CD4-positive, alpha-beta T cell (primary cell): ENCODE measurements at regions not wholly inside any gene's neighbourhood (a gene's known extent, or its start where the extent isn't known, plus 50 kb on each side); places are given as distances from the start of the nearest gene placed in this dataset.
"Not testable (repeated sequence)": the region's sequence is repeated elsewhere in the genome, so short reads cannot be mapped to it uniquely, and the experiment has no call there.

ENCODE experiments used
- ATAC-seq: fragments of 200-7000 bp; cut with Tn5 transposase; one replicate; pipeline ENCODE4 v1.10.0; 2022; ENCODE audit warnings: mild to moderate bottlenecking; ENCODE audit not compliant: poor library complexity
- CTCF ChIA-PET: fragments of 350-600 bp; sonication (Branson Sonifier 250); formaldehyde crosslinking; loops from one replicate; lab custom pipeline; 2021; ENCODE audit warnings: antibody characterized with exemption, inconsistent platforms; lab: Charles Lee
- POLR2A ChIA-PET: fragments of 350-600 bp; sonication (Branson Sonifier 250); formaldehyde crosslinking; loops from one replicate; lab custom pipeline; 2021; ENCODE audit warnings: antibody characterized with exemption, inconsistent platforms; lab: Charles Lee
- DNase-seq, 14 experiments: peaks; one replicate each; pipeline ENCODE4 v3.0.0-alpha.2; 2013 to 2020; ENCODE audit warnings: mixed read lengths in 2 of 14
- H3K27ac ChIP-seq, 2 donors: one replicate each; pipeline versions ENCODE4 v1.5.1 to v1.7.0; 2013; ENCODE audit warnings: low read length in 2 of 2, low read depth in 1 of 2, mild to moderate bottlenecking in 1 of 2
- H3K27me3 ChIP-seq, 2 experiments: 1 replicate in 1 of 2; 2 replicates in 1 of 2; pipeline versions ENCODE4 v1.6.1 to v1.7.0; 2013; ENCODE audit warnings: low read length in 2 of 2, control low read depth in 1 of 2, mild to moderate bottlenecking in 1 of 2, moderate library complexity in 1 of 2; ENCODE audit not compliant: insufficient read depth in 2 of 2, control insufficient read depth in 1 of 2
- H3K36me3 ChIP-seq: one replicate; pipeline ENCODE4 v1.6.1; 2013; ENCODE audit warnings: low read length, control low read depth; ENCODE audit not compliant: insufficient read depth
- H3K4me1 ChIP-seq: one replicate; pipeline ENCODE4 v1.6.1; 2013; ENCODE audit warnings: low read length, control low read depth; ENCODE audit not compliant: insufficient read depth
- H3K4me3 ChIP-seq: one replicate; pipeline ENCODE4 v1.5.1; 2013; ENCODE audit warnings: mild to moderate bottlenecking, low read length, moderate library complexity
- H3K9me3 ChIP-seq, 2 experiments: 1 replicate in 1 of 2; 2 replicates in 1 of 2; pipeline versions ENCODE4 v1.6.1 to v1.7.0; 2013; ENCODE audit warnings: low read length in 2 of 2, mild to moderate bottlenecking in 2 of 2, control low read depth in 1 of 2, moderate library complexity in 1 of 2; ENCODE audit not compliant: control insufficient read depth in 1 of 2, insufficient read depth in 1 of 2
- H3K27ac Mint-ChIP-seq: one replicate; pipeline ENCODE4 v1.8.0; 2020; ENCODE audit warnings: mixed read lengths
- H3K27me3 Mint-ChIP-seq: one replicate; pipeline ENCODE4 v1.8.0; 2021; ENCODE audit warnings: mixed read lengths
- H3K36me3 Mint-ChIP-seq: one replicate; pipeline ENCODE4 v1.8.0; 2021; ENCODE audit warnings: low read depth, mixed read lengths
- H3K4me1 Mint-ChIP-seq: one replicate; pipeline ENCODE4 v1.8.0; 2021; ENCODE audit warnings: low read depth, mixed read lengths
- H3K4me3 Mint-ChIP-seq: one replicate; pipeline ENCODE4 v1.8.0; 2020; ENCODE audit warnings: mild to moderate bottlenecking, mixed read lengths
- H3K9me3 Mint-ChIP-seq: one replicate; pipeline ENCODE4 v1.8.0; 2020; ENCODE audit warnings: mixed read lengths
- CTCF ChIP-seq: fragments of 200-600 bp; IDR thresholded peaks from one replicate; pipeline ENCODE4 v1.8.0; 2022; ENCODE audit warnings: antibody characterized with exemption, mild to moderate bottlenecking
- intact Hi-C, 2 experiments: fragments of 100-400 bp; cut with DNase I in 1 of 2; cut with micrococcal nuclease in 1 of 2; formaldehyde crosslinking; loops; one replicate each; pipeline versions ENCODE4 v1.15.1 to v1.9.0; 2023 to 2025; cut with DNase I, micrococcal nuclease

- H3K4me1 ChIP-seq = no peaks in the 10 kb centered on the region
- ATAC-seq = no peak
- Mint-ChIP-seq H3K4me3 (no peak overlapping the region), H3K27ac (no peak overlapping the region), H3K27me3 (no peaks in the 10 kb centered on the region), H3K9me3 (no peaks in the 10 kb centered on the region), H3K36me3 (no peaks in the 10 kb centered on the region), H3K4me1 (no peaks in the 10 kb centered on the region)
- no peak overlapping the region for H3K27ac ChIP-seq
- DNase-seq = no peak
- H3K9me3 ChIP-seq = no peaks in the 10 kb centered on the region
- POLR2A ChIA-PET = no interaction called here
- intact Hi-C loops = no loop called here
- no peak for TF ChIP-seq CTCF
- H3K4me3 ChIP-seq = no peak overlapping the region
- CTCF ChIA-PET = no interaction called here
- H3K36me3 ChIP-seq = no peaks in the 10 kb centered on the region
- H3K27me3 ChIP-seq = no peaks in the 10 kb centered on the region
These were observed 493.7 kb downstream of the MAGEE1 start for GRCh38 chrX:76921176-76921575.

- CTCF ChIA-PET = no interaction called here
- H3K27ac ChIP-seq = no peak overlapping the region
- DNase-seq (no peak), ATAC-seq (no peak)
- no peaks in the 10 kb centered on the region for H3K9me3 ChIP-seq
- no peak overlapping the region for H3K4me3 Mint-ChIP-seq
- H3K36me3 ChIP-seq = no peaks in the 10 kb centered on the region
- H3K4me3 ChIP-seq = no peak overlapping the region
- H3K36me3 Mint-ChIP-seq = no peaks in the 10 kb centered on the region
- intact Hi-C loops = no loop called here
- no peaks in the 10 kb centered on the region for H3K27me3 Mint-ChIP-seq
- no peaks in the 10 kb centered on the region for H3K9me3 Mint-ChIP-seq
- no peaks in the 10 kb centered on the region for H3K4me1 Mint-ChIP-seq
- no peak overlapping the region for H3K27ac Mint-ChIP-seq
- no peaks in the 10 kb centered on the region for H3K4me1 ChIP-seq
- no peak for TF ChIP-seq CTCF
- no peaks in the 10 kb centered on the region for H3K27me3 ChIP-seq
- POLR2A ChIA-PET = no interaction called here
These were observed 494.6 kb downstream of the MAGEE1 start for GRCh38 chrX:76922100-76922499.

GRCh38 chrX:76924616-76925015 lies 497.1 kb downstream of the MAGEE1 start:
- H3K4me1 Mint-ChIP-seq, H3K4me3 ChIP-seq, H3K27ac Mint-ChIP-seq, DNase-seq, H3K36me3 ChIP-seq, H3K36me3 Mint-ChIP-seq, intact Hi-C loops, H3K27me3 ChIP-seq, H3K9me3 ChIP-seq, CTCF ChIA-PET, ATAC-seq, POLR2A ChIA-PET, H3K27me3 Mint-ChIP-seq, H3K9me3 Mint-ChIP-seq, H3K27ac ChIP-seq, H3K4me3 Mint-ChIP-seq, H3K4me1 ChIP-seq: not testable (repeated sequence)

- Histone ChIP-seq H3K9me3 (no peaks in the 10 kb centered on the region), H3K4me3 (no peak overlapping the region), H3K36me3 (no peaks in the 10 kb centered on the region), H3K4me1 (no peaks in the 10 kb centered on the region), H3K27ac (no peak overlapping the region), H3K27me3 (no peaks in the 10 kb centered on the region)
- H3K36me3 Mint-ChIP-seq = no peaks in the 10 kb centered on the region
- no peaks in the 10 kb centered on the region for H3K9me3 Mint-ChIP-seq
- no peaks in the 10 kb centered on the region for H3K4me1 Mint-ChIP-seq
- no peak for ATAC-seq
- DNase-seq = no peak
- TF ChIP-seq CTCF = no peak
- H3K27me3 Mint-ChIP-seq = no peaks in the 10 kb centered on the region
- intact Hi-C loops = no loop called here
- H3K4me3 Mint-ChIP-seq = no peak overlapping the region
- CTCF ChIA-PET = no interaction called here
- POLR2A ChIA-PET = no interaction called here
- no peak overlapping the region for H3K27ac Mint-ChIP-seq
These were observed 504.0 kb downstream of the MAGEE1 start for GRCh38 chrX:76931518-76931917.
